GM13976 (cell line): ENCODE measurements at regions not wholly inside any gene's neighbourhood (a gene's known extent, or its start where the extent isn't known, plus 50 kb on each side); places are given as distances from the start of the nearest gene placed in this dataset.

Source experiments
- DNase-seq: peaks from one replicate; pipeline ENCODE4 v3.0.0; 2012; ENCODE audit warnings: low spot score
- CTCF ChIP-seq: IDR thresholded peaks from 2 replicates; pipeline ENCODE4 v1.5.1; 2012; ENCODE audit warnings: borderline replicate concordance, mild to moderate bottlenecking; ENCODE audit not compliant: insufficient read depth; ENCODE audit errors: extremely low read depth, missing control alignments, control extremely low read depth
- in situ Hi-C: fragments of 300-500 bp; cut with MboI; formaldehyde crosslinking; loops from one replicate; pipeline ENCODE4 v1.12.0; 2022; ENCODE audit warnings: low sequenced_read_pairs, mixed read lengths, inconsistent platforms; ENCODE audit not compliant: unreplicated experiment

GRCh38 chr6:155611742-155612141 lies 156.1 kb upstream of the NOX3 start:
- no peak for TF ChIP-seq CTCF
- no peak for DNase-seq
- in situ Hi-C loops = no loop called here

DNA sequence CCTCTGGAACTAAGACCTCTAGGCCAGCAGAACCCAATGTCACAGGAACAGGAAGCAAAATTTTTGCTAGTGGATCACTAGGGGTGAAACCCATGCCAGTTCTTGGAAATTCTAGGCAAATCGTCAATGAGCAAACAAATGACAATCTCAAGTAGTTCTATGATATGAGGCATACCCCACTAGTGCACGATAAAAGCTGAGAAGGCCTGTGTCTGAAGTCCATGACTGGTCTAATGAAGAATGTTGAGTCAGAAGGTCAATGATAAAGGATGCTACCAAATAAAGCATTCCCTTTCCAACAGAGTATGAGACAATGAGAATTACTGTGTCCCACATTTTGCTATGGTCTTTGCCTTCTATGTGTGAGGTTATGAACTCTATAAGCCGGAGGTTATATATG lies 149.4 kb upstream of the NOX3 start:
- TF ChIP-seq CTCF = no peak
- no peak for DNase-seq
- in situ Hi-C loops = no loop called here

DNA sequence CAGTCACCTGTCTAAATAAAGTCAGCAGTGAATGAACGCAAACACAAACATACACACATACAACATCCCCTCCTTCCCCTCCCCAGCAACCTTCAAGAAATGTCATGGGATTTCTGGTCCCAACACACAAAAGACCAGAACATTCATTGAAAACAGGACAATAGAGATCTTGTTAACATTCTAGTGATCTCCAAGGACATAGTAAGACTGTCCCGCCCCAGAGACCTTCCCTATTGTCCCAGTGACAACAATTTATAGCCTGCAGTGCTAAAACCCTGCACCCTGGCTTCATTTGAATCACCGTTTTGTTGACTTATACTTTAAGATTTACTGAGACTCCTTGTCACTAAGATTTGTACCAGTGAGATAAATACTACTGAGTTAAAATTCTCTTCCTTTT lies 143.9 kb upstream of the NOX3 start:
- no peak for TF ChIP-seq CTCF
- no peak for DNase-seq
- in situ Hi-C loops = no loop called here

GRCh38 chr6:155599160-155599559 lies 143.5 kb upstream of the NOX3 start:
- no peak for TF ChIP-seq CTCF
- in situ Hi-C loops = no loop called here
- no peak for DNase-seq

DNA sequence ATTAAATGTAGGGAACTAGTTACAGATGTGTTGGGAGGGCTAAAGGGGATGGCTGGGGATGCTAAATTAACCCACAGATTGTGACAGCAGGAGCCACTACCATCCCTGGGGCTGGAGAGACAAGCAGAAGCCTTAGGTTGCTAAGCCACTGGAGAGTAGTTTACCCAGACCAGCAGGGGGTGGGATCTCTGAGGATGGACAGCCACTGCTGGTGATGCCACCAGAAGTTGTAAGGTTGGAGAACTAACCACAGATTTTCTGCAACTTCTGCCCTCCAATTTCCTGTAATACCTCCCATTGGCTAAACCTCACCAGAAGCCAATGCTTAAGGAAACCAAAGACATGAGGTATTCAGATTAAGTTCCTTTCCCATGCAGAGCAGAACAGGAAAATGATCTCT lies 139.6 kb upstream of the NOX3 start:
- no peak for DNase-seq
- TF ChIP-seq CTCF = no peak
- in situ Hi-C loops = no loop called here

- in situ Hi-C loops = no loop called here
- no peak for DNase-seq
- TF ChIP-seq CTCF = no peak
Measured at GRCh38 chr6:155591741-155592140, 136.1 kb upstream of the NOX3 start.

DNA sequence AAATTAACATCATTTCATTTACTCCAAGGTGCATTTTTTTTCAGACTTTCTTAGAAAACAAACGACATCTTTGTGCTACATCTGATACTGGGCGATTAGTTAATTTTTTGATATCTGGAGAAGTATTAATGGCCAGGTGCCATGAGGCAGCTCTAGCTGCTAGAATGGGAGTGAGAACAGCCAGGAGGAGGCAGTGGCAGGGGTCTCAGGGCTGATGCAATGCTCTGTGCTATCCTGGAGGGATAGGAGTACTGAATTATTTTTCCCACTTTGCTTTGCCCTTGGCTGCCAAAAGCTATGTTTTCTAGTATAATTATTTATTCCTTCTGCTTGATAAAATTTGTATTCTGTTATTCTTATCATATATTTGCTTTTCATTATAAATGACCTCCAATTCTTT lies 133.6 kb upstream of the NOX3 start:
- in situ Hi-C loops = no loop called here
- no peak for DNase-seq
- TF ChIP-seq CTCF = no peak
